DMS 273 treated with DMSO at 0.1 percent for 48 hours (cell line): ENCODE measurements at regions not wholly inside any gene's neighbourhood (a gene's known extent, or its start where the extent isn't known, plus 50 kb on each side); places are given as distances from the start of the nearest gene placed in this dataset.
"Not testable (repeated sequence)": the region's sequence is repeated elsewhere in the genome, so short reads cannot be mapped to it uniquely, and the experiment has no call there.

ENCODE experiments used
- DNase-seq: peaks from one replicate; lab custom pipeline; 2025; lab: John Stamatoyannopoulos, UW

GRCh38 chr13:89214185-89214584, 1543.0 kb downstream of the SLITRK5 start:
- no peak for DNase-seq

- DNase-seq: not testable (repeated sequence)
Measured at GRCh38 chr13:89215319-89215718, 1544.1 kb downstream of the SLITRK5 start.

- DNase-seq: no peak
Measured at GRCh38 chr13:89217813-89218212, 1546.6 kb downstream of the SLITRK5 start.

GRCh38 chr13:89221557-89222158, 1550.5 kb downstream of the SLITRK5 start:
- DNase-seq: no peak

- DNase-seq: no peak
Measured at GRCh38 chr13:89227356-89227755, 1556.2 kb downstream of the SLITRK5 start.

GRCh38 chr13:89238496-89238895, 1567.3 kb downstream of the SLITRK5 start:
- DNase-seq: no peak

- DNase-seq: no peak
Measured at GRCh38 chr13:89239361-89240127, 1568.4 kb downstream of the SLITRK5 start.

GRCh38 chr13:89255844-89256406, 1584.8 kb downstream of the SLITRK5 start:
- no peak for DNase-seq

GRCh38 chr13:89267734-89268133, 1596.6 kb downstream of the SLITRK5 start:
- DNase-seq: no peak

- DNase-seq: no peak
Measured at GRCh38 chr13:89269737-89270136, 1598.6 kb downstream of the SLITRK5 start.

GRCh38 chr13:89270736-89271135, 1599.6 kb downstream of the SLITRK5 start:
- no peak for DNase-seq

GRCh38 chr13:89279374-89279773, 1608.2 kb downstream of the SLITRK5 start:
- DNase-seq: no peak

- no peak for DNase-seq
Measured at GRCh38 chr13:89281331-89281730, 1610.2 kb downstream of the SLITRK5 start.

- DNase-seq: no peak
Measured at GRCh38 chr13:89282241-89282640, 1611.1 kb downstream of the SLITRK5 start.

GRCh38 chr13:89287381-89287780, 1616.2 kb downstream of the SLITRK5 start:
- no peak for DNase-seq

GRCh38 chr13:89294115-89294867, 1623.1 kb downstream of the SLITRK5 start:
- DNase-seq: no peak

GRCh38 chr13:89307278-89307677, 1636.1 kb downstream of the SLITRK5 start:
- no peak for DNase-seq

- no peak for DNase-seq
Measured at GRCh38 chr13:89310943-89311672, 1639.9 kb downstream of the SLITRK5 start.

GRCh38 chr13:89315287-89315686, 1644.1 kb downstream of the SLITRK5 start:
- DNase-seq: no peak

- DNase-seq: no peak
Measured at GRCh38 chr13:89322466-89322865, 1651.3 kb downstream of the SLITRK5 start.

GRCh38 chr13:89324582-89324981, 1653.4 kb downstream of the SLITRK5 start:
- no peak for DNase-seq

- DNase-seq: no peak
Measured at GRCh38 chr13:89343165-89343564, 1672.0 kb downstream of the SLITRK5 start.
